HCT116 (cell line): ENCODE measurements at regions not wholly inside any gene's neighbourhood (a gene's known extent, or its start where the extent isn't known, plus 50 kb on each side); places are given as distances from the start of the nearest gene placed in this dataset.

Experiments used
- ATAC-seq: fragments of 200-7000 bp; cut with Tn5 transposase; 2 replicates; pipeline ENCODE4 v1.9.1; 2020; ENCODE audit warnings: mild to moderate bottlenecking, moderate library complexity
- BruUV-seq: library from RNA; stranded (reverse); fragments of 400-500 nt; replicated peaks from 2 replicates; lab custom pipeline; 2021; lab: Mats Ljungman, UMichigan
- CTCF ChIA-PET: fragments of 300-600 bp; sonication (Branson Sonifier 250); formaldehyde crosslinking; loops from one replicate; lab custom pipeline; 2021; ENCODE audit warnings: antibody characterized with exemption; lab: Charles Lee
- POLR2A ChIA-PET: fragments of 300-600, 350-600 bp; sonication (Branson Sonifier 250); formaldehyde crosslinking; loops from one replicate; lab custom pipeline; 2021; ENCODE audit warnings: antibody characterized with exemption; lab: Charles Lee
- RAD21 ChIA-PET, 2 experiments: fragments of 300-600 bp; sonication (Branson Sonifier 250); formaldehyde crosslinking; loops; one replicate each; lab custom pipeline; 2023; ENCODE audit warnings: low total read pairs in 2 of 2; ENCODE audit not compliant: uncharacterized antibody in 2 of 2, unreplicated experiment in 2 of 2, low non-redundant PET in 1 of 2; lab: Charles Lee
- DNase-seq: peaks from one replicate; pipeline ENCODE4 v3.0.0-alpha.2; 2010; ENCODE audit warnings: low read depth, low spot score
- H2AFZ ChIP-seq: fragments of 200-600 bp; shearing (Covaris generic), sonication (generic); 2 replicates; pipeline ENCODE4 v1.6.1; 2017; ENCODE audit warnings: low read depth, mixed run types, mixed read lengths, antibody characterized with exemption, low read length; ENCODE audit not compliant: poor library complexity, severe bottlenecking
- H3K27ac ChIP-seq: 2 replicates; pipeline ENCODE4 v1.5.1; 2012; ENCODE audit warnings: low read depth, low read length
- H3K27me3 ChIP-seq: fragments of 200-600 bp; sonication (generic); 2 replicates; pipeline ENCODE4 v1.6.1; 2016; ENCODE audit warnings: mixed run types, low read length, mixed read lengths; ENCODE audit not compliant: insufficient read depth
- H3K36me3 ChIP-seq, 2 experiments: fragments of 200-500 bp in 1 of 2; fragments of 200-600 bp in 1 of 2; sonication (Bioruptor generic) in 1 of 2; sonication (generic) in 1 of 2; 2 replicates each; pipeline versions ENCODE4 v1.5.1 to v1.6.1; 2014 to 2016; ENCODE audit warnings: low read length in 2 of 2, inconsistent platforms in 1 of 2, mixed read lengths in 1 of 2, mixed run types in 1 of 2; ENCODE audit not compliant: insufficient read depth in 2 of 2, control insufficient read depth in 1 of 2
- H3K4me1 ChIP-seq, 2 experiments: fragments of 200-600 bp in 1 of 2; sonication (generic) in 1 of 2; 2 replicates each; pipeline versions ENCODE4 v1.5.1 to v1.6.1; 2012 to 2017; ENCODE audit warnings: low read length in 2 of 2, inconsistent platforms in 1 of 2, mild to moderate bottlenecking in 1 of 2, mixed read lengths in 1 of 2, mixed run types in 1 of 2, moderate library complexity in 1 of 2; ENCODE audit not compliant: insufficient read depth in 2 of 2, control insufficient read depth in 1 of 2
- H3K4me2 ChIP-seq: fragments of 200-600 bp; sonication (generic); 2 replicates; pipeline ENCODE4 v1.6.1; 2017; ENCODE audit warnings: mixed run types, low read length, mixed read lengths
- H3K4me3 ChIP-seq, 2 experiments: fragments of 200-600 bp in 1 of 2; sonication (generic) in 1 of 2; replicated peaks in 1 of 2; 2 replicates each; pipeline ENCODE4 v1.5.1; 2011 to 2016; ENCODE audit warnings: low read length in 2 of 2, control low read depth in 1 of 2, low read depth in 1 of 2, mild to moderate bottlenecking in 1 of 2, mixed read lengths in 1 of 2, mixed run types in 1 of 2
- H3K79me2 ChIP-seq: fragments of 200-600 bp; sonication (generic); 2 replicates; pipeline ENCODE4 v1.6.1; 2017; ENCODE audit warnings: mild to moderate bottlenecking, mixed run types, low read length, moderate library complexity, mixed read lengths; ENCODE audit not compliant: insufficient read depth
- H3K9ac ChIP-seq: fragments of 200-600 bp; sonication (generic); 2 replicates; pipeline ENCODE4 v1.6.1; 2016; ENCODE audit warnings: low read length, mixed read lengths
- H3K9me2 ChIP-seq: fragments of 200-600 bp; sonication (generic), shearing (Covaris generic); 2 replicates; pipeline ENCODE4 v1.6.1; 2017; ENCODE audit warnings: mixed run types, mild to moderate bottlenecking, moderate library complexity; ENCODE audit not compliant: insufficient read depth
- H3K9me3 ChIP-seq, 2 experiments: fragments of 200-500 bp in 1 of 2; fragments of 200-600 bp in 1 of 2; sonication (Bioruptor generic) in 1 of 2; sonication (generic) in 1 of 2; 2 replicates each; pipeline ENCODE4 v1.6.1; 2014 to 2017; ENCODE audit warnings: low read length in 2 of 2, mixed read lengths in 2 of 2, inconsistent platforms in 1 of 2, low read depth in 1 of 2, mild to moderate bottlenecking in 1 of 2, mixed run types in 1 of 2, moderate library complexity in 1 of 2; ENCODE audit not compliant: control insufficient read depth in 1 of 2, insufficient read depth in 1 of 2
- H4K20me1 ChIP-seq: fragments of 200-600 bp; sonication (generic), shearing (Covaris generic); 2 replicates; pipeline ENCODE4 v1.6.1; 2017; ENCODE audit warnings: mixed run types, mild to moderate bottlenecking, moderate library complexity; ENCODE audit not compliant: insufficient read depth
- ATF3 ChIP-seq: IDR thresholded peaks from 2 replicates; pipeline ENCODE4 v1.6.1; 2012
- CBX3 ChIP-seq: IDR thresholded peaks from 2 replicates; pipeline ENCODE4 v1.6.1; 2012; ENCODE audit warnings: low read depth
- EGR1 ChIP-seq: IDR thresholded peaks from 2 replicates; pipeline ENCODE4 v1.6.1; 2012; ENCODE audit warnings: low read depth
- EZH2 ChIP-seq: fragments of 200-600 bp; sonication (generic); IDR thresholded peaks from 2 replicates; pipeline ENCODE4 v1.6.1; 2017; ENCODE audit warnings: antibody characterized with exemption, mixed run types
- EZH2phosphoT487 ChIP-seq: fragments of 200-600 bp; IDR thresholded peaks from 2 replicates; pipeline ENCODE4 v1.6.1; 2018; ENCODE audit warnings: antibody characterized with exemption, borderline replicate concordance
- POLR2A ChIP-seq: IDR thresholded peaks from 2 replicates; pipeline ENCODE4 v1.7.0; 2011; ENCODE audit warnings: borderline replicate concordance; ENCODE audit not compliant: insufficient read depth, insufficient read length; ENCODE audit errors: extremely low read depth
- REST ChIP-seq: IDR thresholded peaks from 2 replicates; pipeline ENCODE4 v1.6.1; 2012; ENCODE audit warnings: low read depth
- SP1 ChIP-seq: IDR thresholded peaks from 2 replicates; pipeline ENCODE4 v1.6.1; 2012; ENCODE audit warnings: low read depth
- ZFX ChIP-seq: fragments of 450-650 bp; IDR thresholded peaks from 2 replicates; pipeline ENCODE4 v1.6.1; 2017
- intact Hi-C: fragments of 100-400 bp; cut with micrococcal nuclease; formaldehyde crosslinking; loops from 2 replicates; pipeline ENCODE4 v1.10.0; 2022

- H3K4me2 ChIP-seq: no peak overlapping the region
- H3K4me3 ChIP-seq: no peak overlapping the region
- no peak for ATAC-seq
- no peaks in the 10 kb centered on the region for H3K4me1 ChIP-seq
- H2AFZ ChIP-seq: no peak overlapping the region
- H3K79me2 ChIP-seq: no peaks in the 10 kb centered on the region
- intact Hi-C loops: no loop called here
- no peak overlapping the region for H3K27ac ChIP-seq
- POLR2A ChIA-PET: no interaction called here
- no peak for DNase-seq
- no peaks in the 10 kb centered on the region for H3K9me2 ChIP-seq
- H3K27me3 ChIP-seq: no peaks in the 10 kb centered on the region
- CTCF ChIA-PET: no interaction called here
- H3K9me3 ChIP-seq: no peaks in the 10 kb centered on the region
- TF ChIP-seq ATF3 (no peak), REST (no peak), EGR1 (no peak), ZFX (no peak)
- H3K9ac ChIP-seq: no peak overlapping the region
- RAD21 ChIA-PET: no interaction called here
- no peaks in the 10 kb centered on the region for H3K36me3 ChIP-seq
- H4K20me1 ChIP-seq: no peaks in the 10 kb centered on the region
- no TSS peak for BruUV-seq
Measured at GRCh38 chrY:8004196-8004595, 1092.6 kb upstream of the AMELY start.

GRCh38 chrY:7996726-7997125, 1085.2 kb upstream of the AMELY start:
- intact Hi-C loops: no loop called here

More at GRCh38 chrY:7996726-7997125, 1085.2 kb upstream of the AMELY start:
- ChIA-PET CTCF (no interaction called here), POLR2A (no interaction called here), RAD21 (no interaction called here)
- ATAC-seq (no peak), DNase-seq (no peak)
- Histone ChIP-seq H3K4me2 (no peak overlapping the region), H3K79me2 (no peaks in the 10 kb centered on the region), H3K4me3 (no peak overlapping the region), H2AFZ (no peak overlapping the region), H3K36me3 (no peaks in the 10 kb centered on the region), H4K20me1 (no peaks in the 10 kb centered on the region), H3K9me3 (no peaks in the 10 kb centered on the region), H3K9ac (no peak overlapping the region), H3K27ac (no peak overlapping the region), H3K9me2 (no peaks in the 10 kb centered on the region), H3K27me3 (no peaks in the 10 kb centered on the region), H3K4me1 (no peaks in the 10 kb centered on the region)
- BruUV-seq: no TSS peak
- TF ChIP-seq ZFX (no peak), CBX3 (no peak), EZH2 (no peak), EZH2phosphoT487 (no peak), SP1 (no peak), POLR2A (no peak), REST (no peak), ATF3 (no peak)
